Cardiac fibroblast (primary cell): ENCODE measurements at regions not wholly inside any gene's neighbourhood (a gene's known extent, or its start where the extent isn't known, plus 50 kb on each side); places are given as distances from the start of the nearest gene placed in this dataset.
"Not testable (repeated sequence)": the region's sequence is repeated elsewhere in the genome, so short reads cannot be mapped to it uniquely, and the experiment has no call there.

Source experiments
- DNase-seq, 2 donors: peaks; one replicate each; pipeline versions ENCODE4 v3.0.0 to v3.0.0-alpha.2; 2010; ENCODE audit warnings: low read depth in 2 of 2
- H3K4me3 ChIP-seq, 2 donors: replicated peaks in 1 of 2; 1 replicate in 1 of 2; 2 replicates in 1 of 2; pipeline ENCODE4 v1.5.1; 2011; ENCODE audit warnings: low read depth in 2 of 2, low read length in 2 of 2, mild to moderate bottlenecking in 2 of 2, moderate library complexity in 1 of 2
- TF ChIP-seq, protein P1 (sequence below): IDR thresholded peaks from one replicate; pipeline ENCODE4 v1.5.1; 2011; ENCODE audit warnings: low read depth, mild to moderate bottlenecking, low read length, inconsistent platforms

DNA sequence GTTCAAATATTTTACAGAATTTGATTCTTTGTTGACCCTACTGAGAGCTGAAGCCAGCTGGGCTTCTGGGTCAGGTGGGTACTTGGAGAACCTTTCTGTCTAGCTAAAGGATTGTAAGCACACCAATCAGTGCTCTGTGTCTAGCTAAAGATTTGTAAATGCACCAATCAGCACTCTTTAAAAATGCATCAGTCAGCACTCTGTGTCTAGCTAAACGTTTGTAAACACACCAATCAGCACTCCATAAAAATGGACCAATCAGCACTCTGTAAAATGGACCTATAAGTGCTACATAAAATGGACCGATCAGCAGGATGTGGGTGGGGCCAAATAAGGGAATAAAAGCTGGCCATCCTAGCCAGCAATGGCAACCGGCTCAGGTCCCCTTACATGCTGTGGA is 76.4 kb upstream of the TMSB4Y start:
- not testable (repeated sequence) for DNase-seq, H3K4me3 ChIP-seq

DNA sequence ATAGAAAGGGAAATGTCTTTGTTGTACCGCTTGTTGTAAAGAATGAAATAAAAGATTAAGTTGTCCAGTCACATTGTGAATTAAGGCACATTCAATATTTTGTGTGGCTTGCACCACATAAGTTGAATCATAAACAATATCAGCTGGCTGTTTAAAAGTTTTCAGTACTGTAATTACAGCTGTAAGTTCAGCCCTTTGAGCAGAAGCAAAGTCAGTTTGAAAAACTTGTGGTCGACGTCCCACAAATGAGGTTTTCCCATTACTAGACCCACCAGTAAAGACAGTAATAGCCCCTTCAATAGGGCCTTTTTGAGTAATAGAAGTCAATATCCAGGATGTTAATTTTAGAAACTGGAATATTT is 87.8 kb upstream of the TMSB4Y start:
- TF ChIP-seq, protein P1, sequence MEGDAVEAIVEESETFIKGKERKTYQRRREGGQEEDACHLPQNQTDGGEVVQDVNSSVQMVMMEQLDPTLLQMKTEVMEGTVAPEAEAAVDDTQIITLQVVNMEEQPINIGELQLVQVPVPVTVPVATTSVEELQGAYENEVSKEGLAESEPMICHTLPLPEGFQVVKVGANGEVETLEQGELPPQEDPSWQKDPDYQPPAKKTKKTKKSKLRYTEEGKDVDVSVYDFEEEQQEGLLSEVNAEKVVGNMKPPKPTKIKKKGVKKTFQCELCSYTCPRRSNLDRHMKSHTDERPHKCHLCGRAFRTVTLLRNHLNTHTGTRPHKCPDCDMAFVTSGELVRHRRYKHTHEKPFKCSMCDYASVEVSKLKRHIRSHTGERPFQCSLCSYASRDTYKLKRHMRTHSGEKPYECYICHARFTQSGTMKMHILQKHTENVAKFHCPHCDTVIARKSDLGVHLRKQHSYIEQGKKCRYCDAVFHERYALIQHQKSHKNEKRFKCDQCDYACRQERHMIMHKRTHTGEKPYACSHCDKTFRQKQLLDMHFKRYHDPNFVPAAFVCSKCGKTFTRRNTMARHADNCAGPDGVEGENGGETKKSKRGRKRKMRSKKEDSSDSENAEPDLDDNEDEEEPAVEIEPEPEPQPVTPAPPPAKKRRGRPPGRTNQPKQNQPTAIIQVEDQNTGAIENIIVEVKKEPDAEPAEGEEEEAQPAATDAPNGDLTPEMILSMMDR, result no peak
- DNase-seq, result no peak
- no peak overlapping the region for H3K4me3 ChIP-seq

DNA sequence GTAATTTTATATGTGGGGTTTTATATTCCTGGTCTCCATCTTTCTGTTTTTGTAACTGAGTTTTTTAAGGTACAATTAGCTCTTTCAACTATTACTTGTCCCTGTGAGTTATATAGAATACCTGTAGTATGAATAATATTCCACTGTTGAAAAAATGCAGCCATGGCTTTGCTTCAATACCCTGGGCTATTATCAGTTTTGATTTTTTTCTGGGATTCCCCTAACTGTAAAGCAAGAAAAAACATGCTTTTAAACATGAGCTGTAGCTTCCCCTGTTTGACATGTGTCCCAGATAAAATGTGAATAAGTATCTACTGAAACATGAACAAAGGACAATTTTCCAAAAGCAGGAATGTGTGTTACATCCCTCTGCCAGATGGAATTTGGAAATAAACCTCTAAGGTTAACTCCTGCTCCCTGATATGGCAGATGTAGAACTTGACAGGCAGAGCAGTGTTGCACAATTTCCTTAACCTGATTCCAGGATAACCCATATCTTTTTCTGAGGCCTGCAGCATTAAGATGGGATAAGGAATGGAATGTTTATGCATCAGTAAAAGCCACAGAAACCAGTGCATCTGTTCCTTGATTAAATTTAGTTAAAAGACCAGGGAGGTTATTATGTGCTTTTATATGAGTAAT is 88.3 kb upstream of the TMSB4Y start:
- DNase-seq, result no peak
- TF ChIP-seq, protein P1, result no peak
- H3K4me3 ChIP-seq, result no peak overlapping the region

DNA sequence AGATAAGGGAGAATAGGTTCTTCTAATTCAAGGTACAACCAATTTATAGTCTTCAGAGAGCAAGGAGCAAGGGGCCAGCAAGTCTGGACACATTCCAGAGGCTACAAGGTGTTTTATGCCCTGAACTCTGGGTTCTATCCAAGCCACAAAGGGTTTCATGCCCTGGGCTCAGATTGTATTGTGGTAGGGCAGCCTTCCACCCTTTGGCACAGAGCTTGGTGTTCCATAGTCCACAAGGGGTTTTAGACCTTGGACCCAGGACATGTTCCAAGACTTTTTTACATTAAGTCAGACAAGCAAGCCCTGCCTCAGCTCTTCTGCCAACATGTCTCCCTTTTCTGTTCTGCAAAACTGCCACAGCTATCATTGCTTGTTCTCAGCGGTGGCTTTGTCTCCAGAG is 90.8 kb upstream of the TMSB4Y start:
- H3K4me3 ChIP-seq, result no peak overlapping the region
- DNase-seq, result no peak
- TF ChIP-seq, protein P1, result no peak

DNA sequence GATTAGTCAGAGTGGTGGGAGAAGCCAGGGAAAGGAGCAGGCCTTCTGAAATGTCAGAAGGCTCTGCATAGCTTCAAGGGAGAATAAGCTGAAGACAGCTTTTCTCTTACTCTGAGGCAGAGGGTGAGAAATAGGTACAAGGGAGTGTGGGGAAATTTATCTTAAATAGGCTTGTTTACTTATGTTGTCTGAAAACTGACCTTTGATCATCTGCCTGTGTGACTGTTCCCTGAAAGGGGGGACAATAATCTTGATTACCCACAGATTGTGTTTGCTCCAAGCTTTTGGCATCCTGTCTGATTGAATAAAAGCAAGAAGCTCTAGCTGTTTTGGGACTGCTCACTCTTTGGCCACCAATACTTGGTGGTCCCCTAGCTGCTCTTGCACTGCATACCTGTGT is 91.7 kb upstream of the TMSB4Y start:
- TF ChIP-seq, protein P1, result no peak
- no peak for DNase-seq
- no peak overlapping the region for H3K4me3 ChIP-seq

DNA sequence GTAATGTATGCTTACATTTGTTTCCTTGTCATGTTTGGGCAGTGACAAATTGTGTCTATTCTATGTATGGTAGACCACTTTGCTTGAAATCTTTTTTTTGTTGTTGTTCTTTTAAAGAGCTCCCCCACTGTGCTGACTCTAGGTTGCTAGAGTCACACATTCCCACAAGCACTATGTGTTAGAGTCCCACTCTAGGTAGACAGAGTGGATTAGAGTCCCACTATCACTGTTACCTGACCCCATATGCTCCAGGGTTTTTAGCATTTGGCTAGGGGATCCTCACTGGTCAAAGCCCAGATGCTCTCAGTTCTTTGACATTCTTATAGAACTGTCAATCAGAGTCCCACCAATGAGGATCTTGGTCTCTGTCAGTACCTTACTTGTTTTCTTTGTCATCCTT is 111.2 kb upstream of the TMSB4Y start:
- no peak for DNase-seq
- no peak overlapping the region for H3K4me3 ChIP-seq
- TF ChIP-seq, protein P1, result no peak

DNA sequence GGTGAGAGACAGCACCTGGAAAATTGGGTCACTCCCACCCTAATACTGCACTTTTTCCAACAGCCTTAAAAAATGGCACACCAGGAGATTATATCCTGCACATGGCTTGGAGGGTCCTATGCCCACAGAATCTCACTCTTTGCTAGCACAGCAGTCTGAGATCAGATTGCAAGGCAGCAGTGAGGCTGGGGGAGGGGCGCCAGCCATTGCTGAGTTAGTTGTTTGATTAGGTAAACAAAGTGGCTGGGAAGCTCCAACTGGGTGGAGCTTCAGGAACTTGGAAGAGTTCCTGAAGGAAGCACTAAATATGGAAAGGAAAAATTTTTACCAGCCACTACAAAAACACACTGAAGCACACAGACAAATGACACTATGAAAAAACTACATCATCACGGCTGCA is 91.1 kb upstream of the UTY start:
- not testable (repeated sequence) for H3K4me3 ChIP-seq, DNase-seq

DNA sequence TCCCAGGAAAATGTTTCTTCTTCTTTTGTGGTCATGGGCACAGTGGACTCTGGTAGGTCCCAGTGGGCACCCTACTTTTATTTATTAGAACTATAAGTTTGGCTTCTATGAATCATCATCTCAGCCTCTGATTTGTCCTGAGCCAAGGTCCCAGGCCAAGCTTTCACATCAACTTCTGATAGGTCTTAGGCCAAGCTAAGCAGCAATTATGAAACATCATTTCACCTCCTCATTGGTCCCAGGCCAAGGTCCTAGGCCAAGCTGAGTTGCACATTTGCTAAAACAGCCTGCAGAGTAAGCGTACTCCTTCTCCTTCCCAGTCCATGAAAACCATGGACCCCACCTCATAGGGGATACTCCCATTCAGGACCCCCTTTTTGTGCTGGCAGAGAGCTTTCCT is 87.4 kb upstream of the UTY start:
- TF ChIP-seq, protein P1, result no peak
- no peak overlapping the region for H3K4me3 ChIP-seq
- DNase-seq, result no peak
